ENCODE measurements at regions not wholly inside any gene's neighbourhood (a gene's known extent, or its start where the extent isn't known, plus 50 kb on each side); places are given as distances from the start of the nearest gene placed in this dataset.

DNA sequence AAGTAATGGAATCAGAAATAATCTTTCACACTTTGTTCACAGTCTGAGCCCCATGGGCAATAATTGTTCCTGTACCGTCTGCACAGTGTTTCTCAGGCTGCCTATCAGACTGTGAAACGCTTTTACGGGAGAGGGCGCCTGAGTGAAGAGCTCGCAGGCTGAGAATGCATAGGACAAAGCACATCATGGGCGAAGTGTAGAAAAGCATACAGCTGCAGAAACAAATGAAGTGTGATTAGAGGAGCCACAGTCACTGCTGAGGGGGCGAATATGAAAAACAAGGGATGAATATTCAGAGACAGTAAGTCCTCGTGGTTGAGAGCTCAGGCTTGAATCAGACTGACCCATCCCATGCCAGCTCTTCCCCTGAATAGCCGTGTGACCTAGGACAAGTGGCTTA lies 438.4 kb upstream of the DCN start:
- Mint-ChIP-seq H3K36me3 (ENCODE audit: low read depth) (peaks cover 4% of the 10 kb centered on the region), H3K27ac (ENCODE audit: unreplicated experiment) (no peak overlapping the region), H3K4me3 (ENCODE audit: unreplicated experiment) (no peak overlapping the region), H3K27me3 (ENCODE audit: low read depth) (no peaks in the 10 kb centered on the region), H3K9me3 (ENCODE audit: low read depth) (peaks cover 6% of the 10 kb centered on the region), H3K4me1 (ENCODE audit: low read depth) (peaks cover 16% of the 10 kb centered on the region)
- no peak for DNase-seq (ENCODE audit: low spot score)
- peak; percentile 9 for TF ChIP-seq CTCF (IDR thresholded peaks at IDR 0.05)

- Mint-ChIP-seq H3K4me1 (ENCODE audit: low read depth) (peaks cover 18% of the 10 kb centered on the region), H3K27ac (ENCODE audit: unreplicated experiment) (no peak overlapping the region), H3K27me3 (ENCODE audit: low read depth) (no peaks in the 10 kb centered on the region), H3K9me3 (ENCODE audit: low read depth) (peaks cover 6% of the 10 kb centered on the region), H3K36me3 (ENCODE audit: low read depth) (peaks cover 4% of the 10 kb centered on the region), H3K4me3 (ENCODE audit: unreplicated experiment) (no peak overlapping the region)
- TF ChIP-seq CTCF (IDR thresholded peaks at IDR 0.05), result no peak
- DNase-seq (ENCODE audit: low spot score), result no peak
Measured at GRCh38 chr12:91620422-91620821, 437.8 kb upstream of the DCN start.

DNA sequence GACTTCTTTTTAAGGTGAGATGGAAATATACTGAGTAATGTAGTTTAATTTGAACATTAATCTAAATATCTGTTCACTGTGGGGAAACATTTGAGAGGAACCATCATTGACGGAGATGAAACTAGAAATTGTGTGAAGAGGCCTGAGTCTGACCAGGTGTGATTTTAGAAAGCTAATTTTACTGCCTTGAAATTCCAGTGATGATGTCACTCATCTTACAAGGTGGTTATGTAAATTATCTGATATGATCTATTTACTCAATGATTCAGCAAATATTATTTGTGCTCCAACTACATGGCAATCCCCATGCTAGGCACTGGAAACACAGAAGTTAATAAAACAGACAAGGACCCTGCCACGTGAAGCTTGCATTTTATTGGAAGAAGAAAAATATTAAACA lies 435.7 kb upstream of the DCN start:
- peaks cover 18% of the 10 kb centered on the region for H3K4me1 Mint-ChIP-seq (ENCODE audit: low read depth)
- H3K9me3 Mint-ChIP-seq (ENCODE audit: low read depth), result no peaks in the 10 kb centered on the region
- H3K27ac Mint-ChIP-seq (ENCODE audit: unreplicated experiment), result no peak overlapping the region
- TF ChIP-seq CTCF (IDR thresholded peaks at IDR 0.05), result no peak
- no peak for DNase-seq (ENCODE audit: low spot score)
- no peaks in the 10 kb centered on the region for H3K36me3 Mint-ChIP-seq (ENCODE audit: low read depth)
- no peaks in the 10 kb centered on the region for H3K27me3 Mint-ChIP-seq (ENCODE audit: low read depth)
- no peak overlapping the region for H3K4me3 Mint-ChIP-seq (ENCODE audit: unreplicated experiment)

GRCh38 chr12:91617818-91618217 lies 435.2 kb upstream of the DCN start:
- TF ChIP-seq CTCF (IDR thresholded peaks at IDR 0.05), result no peak
- DNase-seq (ENCODE audit: low spot score), result no peak
- Mint-ChIP-seq H3K4me1 (ENCODE audit: low read depth) (peaks cover 18% of the 10 kb centered on the region), H3K27me3 (ENCODE audit: low read depth) (no peaks in the 10 kb centered on the region), H3K36me3 (ENCODE audit: low read depth) (no peaks in the 10 kb centered on the region), H3K4me3 (ENCODE audit: unreplicated experiment) (no peak overlapping the region), H3K27ac (ENCODE audit: unreplicated experiment) (no peak overlapping the region), H3K9me3 (ENCODE audit: low read depth) (no peaks in the 10 kb centered on the region)

- DNase-seq (ENCODE audit: low spot score), result no peak
- no peaks in the 10 kb centered on the region for H3K9me3 Mint-ChIP-seq (ENCODE audit: low read depth)
- no peaks in the 10 kb centered on the region for H3K36me3 Mint-ChIP-seq (ENCODE audit: low read depth)
- peaks cover 18% of the 10 kb centered on the region for H3K4me1 Mint-ChIP-seq (ENCODE audit: low read depth)
- no peaks in the 10 kb centered on the region for H3K27me3 Mint-ChIP-seq (ENCODE audit: low read depth)
- no peak overlapping the region for H3K27ac Mint-ChIP-seq (ENCODE audit: unreplicated experiment)
- TF ChIP-seq CTCF (IDR thresholded peaks at IDR 0.05), result no peak
- H3K4me3 Mint-ChIP-seq (ENCODE audit: unreplicated experiment), result no peak overlapping the region
Measured at GRCh38 chr12:91616416-91616815, 433.8 kb upstream of the DCN start.
